GM13977 (cell line): ENCODE measurements at regions not wholly inside any gene's neighbourhood (a gene's known extent, or its start where the extent isn't known, plus 50 kb on each side); places are given as distances from the start of the nearest gene placed in this dataset.
"Not testable (repeated sequence)": the region's sequence is repeated elsewhere in the genome, so short reads cannot be mapped to it uniquely, and the experiment has no call there.

ENCODE experiments used
- DNase-seq: peaks from one replicate; pipeline ENCODE4 v3.0.0; 2012; ENCODE audit warnings: low spot score
- in situ Hi-C: fragments of 300-500 bp; cut with MboI; formaldehyde crosslinking; loops from one replicate; pipeline ENCODE4 v1.12.0; 2022; ENCODE audit warnings: low sequenced_read_pairs, low pct_unique_long_range_greater_than_20kb, mixed read lengths, inconsistent platforms; ENCODE audit not compliant: unreplicated experiment
- TF ChIP-seq, protein P1 (sequence below): IDR thresholded peaks from 2 replicates; pipeline ENCODE4 v1.5.1; 2012; ENCODE audit warnings: mild to moderate bottlenecking, control low read depth; ENCODE audit not compliant: insufficient read depth; ENCODE audit errors: extremely low read depth, missing control alignments

DNA sequence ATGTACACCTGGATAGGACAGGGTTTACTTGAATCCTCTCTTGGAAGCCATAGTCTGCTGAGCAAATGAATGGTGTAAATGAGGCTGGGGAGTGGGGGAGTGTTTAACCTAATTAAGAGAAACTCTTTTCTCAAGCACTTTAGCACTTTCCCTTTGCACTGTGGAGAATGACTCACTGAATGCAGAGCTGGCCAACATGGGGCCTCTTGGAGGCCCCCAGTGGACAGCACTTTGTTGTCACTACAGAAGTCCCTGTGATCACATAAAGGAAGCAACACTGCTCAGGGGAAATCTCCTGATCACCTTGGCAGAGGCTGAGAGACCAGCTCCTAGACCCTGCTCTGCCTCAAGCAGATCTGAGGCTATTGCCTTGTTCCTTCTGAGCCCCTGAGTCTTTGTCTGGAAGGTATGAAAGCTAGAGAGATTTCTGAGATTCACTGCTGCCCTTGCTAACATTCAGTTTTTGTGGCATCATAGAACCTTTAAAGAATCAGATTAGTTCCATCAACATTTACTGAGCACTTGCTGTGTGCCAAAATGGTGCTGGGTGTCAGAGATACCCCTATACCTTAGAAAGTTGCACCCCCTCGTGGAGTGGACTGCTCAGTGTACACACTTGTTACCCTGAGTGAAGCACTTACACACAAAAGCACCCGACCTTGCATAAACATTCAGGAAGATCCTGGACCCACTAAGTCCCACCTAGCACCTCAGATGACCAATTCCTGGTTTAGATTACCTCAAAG is 230.1 kb upstream of the CCL2 start:
- in situ Hi-C loops, result no loop called here
- TF ChIP-seq, protein P1, sequence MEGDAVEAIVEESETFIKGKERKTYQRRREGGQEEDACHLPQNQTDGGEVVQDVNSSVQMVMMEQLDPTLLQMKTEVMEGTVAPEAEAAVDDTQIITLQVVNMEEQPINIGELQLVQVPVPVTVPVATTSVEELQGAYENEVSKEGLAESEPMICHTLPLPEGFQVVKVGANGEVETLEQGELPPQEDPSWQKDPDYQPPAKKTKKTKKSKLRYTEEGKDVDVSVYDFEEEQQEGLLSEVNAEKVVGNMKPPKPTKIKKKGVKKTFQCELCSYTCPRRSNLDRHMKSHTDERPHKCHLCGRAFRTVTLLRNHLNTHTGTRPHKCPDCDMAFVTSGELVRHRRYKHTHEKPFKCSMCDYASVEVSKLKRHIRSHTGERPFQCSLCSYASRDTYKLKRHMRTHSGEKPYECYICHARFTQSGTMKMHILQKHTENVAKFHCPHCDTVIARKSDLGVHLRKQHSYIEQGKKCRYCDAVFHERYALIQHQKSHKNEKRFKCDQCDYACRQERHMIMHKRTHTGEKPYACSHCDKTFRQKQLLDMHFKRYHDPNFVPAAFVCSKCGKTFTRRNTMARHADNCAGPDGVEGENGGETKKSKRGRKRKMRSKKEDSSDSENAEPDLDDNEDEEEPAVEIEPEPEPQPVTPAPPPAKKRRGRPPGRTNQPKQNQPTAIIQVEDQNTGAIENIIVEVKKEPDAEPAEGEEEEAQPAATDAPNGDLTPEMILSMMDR, result no peak
- no peak for DNase-seq

DNA sequence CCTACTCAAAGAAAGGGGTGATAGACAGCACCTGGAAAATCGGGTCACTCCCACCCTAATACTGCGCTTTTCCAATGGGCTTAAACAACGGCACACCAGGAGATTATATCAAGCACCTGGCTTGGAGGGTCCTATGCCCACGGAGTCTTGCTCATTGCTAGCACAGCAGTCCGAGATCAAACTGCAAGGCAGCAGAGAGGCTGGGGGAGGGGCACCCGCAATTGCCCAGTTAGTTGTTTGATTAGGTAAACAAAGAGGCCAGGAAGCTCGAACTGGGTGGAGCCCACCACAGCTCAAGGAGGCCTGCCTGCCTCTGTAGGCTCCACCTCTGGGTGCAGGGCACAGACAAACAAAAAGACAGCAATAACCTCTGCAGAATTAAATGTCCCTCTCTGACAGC is 224.5 kb upstream of the CCL2 start:
- DNase-seq, in situ Hi-C loops: not testable (repeated sequence)

DNA sequence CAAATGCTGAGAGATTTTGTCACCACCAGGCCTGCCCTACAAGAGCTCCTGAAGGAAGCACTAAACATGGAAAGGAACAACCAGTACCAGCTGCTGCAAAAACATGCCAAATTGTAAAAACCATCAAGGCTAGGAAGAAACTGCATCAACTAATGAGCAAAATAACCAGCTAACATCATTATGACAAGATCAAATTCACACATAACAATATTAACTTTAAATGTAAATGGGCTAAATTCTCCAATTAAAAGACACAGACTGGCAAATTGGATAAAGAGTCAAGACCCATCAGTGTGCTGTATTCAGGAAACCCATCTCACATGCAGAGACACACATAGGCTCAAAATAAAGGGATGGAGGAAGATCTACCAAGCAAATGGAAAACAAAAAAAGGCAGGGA is 222.8 kb upstream of the CCL2 start:
- in situ Hi-C loops, DNase-seq: not testable (repeated sequence)

DNA sequence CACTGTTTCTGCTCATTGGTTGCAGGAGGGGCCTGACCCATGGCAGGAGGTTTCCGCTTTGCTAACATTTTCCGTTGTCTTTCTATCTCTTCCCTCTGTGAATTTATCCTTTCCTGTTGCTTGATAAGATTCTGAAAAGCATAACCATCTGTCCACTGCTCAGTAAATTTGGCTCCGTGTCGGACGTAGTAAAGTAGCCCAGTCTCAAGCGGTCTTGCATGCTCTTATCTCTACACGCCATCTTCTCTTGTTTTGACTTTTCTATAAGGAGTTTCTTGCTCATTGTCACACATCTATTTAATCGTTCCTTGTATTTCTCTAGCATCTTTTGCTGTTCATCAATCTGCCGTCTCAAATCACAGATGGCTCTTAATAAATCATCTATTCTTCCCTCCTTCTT is 216.3 kb upstream of the CCL2 start:
- in situ Hi-C loops, result not testable (repeated sequence)

DNA sequence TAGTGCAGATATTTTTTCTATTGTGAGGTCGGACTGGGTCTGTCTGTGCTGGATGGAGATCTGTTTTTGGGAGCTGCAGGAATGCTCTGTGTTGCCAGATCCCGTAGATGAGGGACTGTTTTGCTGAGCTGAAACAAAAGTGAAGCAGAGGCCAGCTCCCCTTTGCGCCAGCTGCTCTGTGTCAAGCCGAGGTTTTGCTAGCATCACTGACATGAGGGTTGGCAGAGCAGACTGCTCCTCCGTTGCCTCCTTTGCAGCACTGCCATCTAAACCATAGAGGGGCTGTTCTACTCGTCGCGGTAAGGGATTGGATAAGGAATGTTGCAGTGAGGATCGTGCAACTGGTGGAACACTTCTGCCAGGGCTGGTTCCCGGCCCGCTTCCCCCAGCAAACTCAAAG is 215.9 kb upstream of the CCL2 start:
- DNase-seq, in situ Hi-C loops: not testable (repeated sequence)

More for the DNA sequence above, 216.3 kb upstream of the CCL2 start:
- DNase-seq, result not testable (repeated sequence)

DNA sequence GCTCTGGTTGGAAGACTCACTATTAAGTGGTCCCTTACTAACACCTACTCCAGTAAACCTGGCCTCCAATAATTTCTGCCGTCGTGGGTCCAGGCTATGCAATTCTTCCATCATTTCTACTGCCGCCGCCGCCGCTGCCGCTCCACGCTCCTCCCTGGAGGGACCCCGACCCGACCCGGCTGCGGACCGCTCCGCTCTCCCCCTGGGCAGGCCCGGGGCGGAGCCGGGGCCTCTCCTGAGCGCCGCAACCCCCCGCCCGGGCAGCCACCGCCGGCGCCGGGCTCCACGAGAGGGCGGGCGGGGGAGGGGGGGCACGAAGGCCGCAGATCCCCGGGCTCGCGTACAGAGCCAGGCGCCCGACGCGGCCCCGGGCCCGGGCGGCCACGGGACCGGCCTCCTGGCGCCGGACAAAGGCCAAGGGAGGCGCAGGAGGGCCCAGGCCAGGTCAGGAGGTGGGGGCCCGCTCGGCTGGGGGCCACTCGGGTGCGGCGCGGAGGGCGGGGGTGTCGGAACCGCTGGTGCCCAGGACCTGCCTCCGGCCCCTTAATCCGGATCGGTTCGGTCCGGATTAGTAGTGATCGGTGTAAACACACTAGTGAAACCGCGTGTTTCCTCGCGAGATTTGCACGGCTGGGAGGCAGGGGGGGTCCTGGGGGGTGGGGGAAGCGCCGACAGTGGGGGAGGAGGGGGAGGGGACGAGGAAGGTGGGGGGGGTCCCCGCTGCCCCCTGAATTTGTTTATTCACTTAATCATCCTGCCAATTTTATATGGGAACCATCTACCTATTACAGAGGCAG is 215.1 kb upstream of the CCL2 start:
- in situ Hi-C loops, result not testable (repeated sequence)
- DNase-seq, result peak; percentile 44

DNA sequence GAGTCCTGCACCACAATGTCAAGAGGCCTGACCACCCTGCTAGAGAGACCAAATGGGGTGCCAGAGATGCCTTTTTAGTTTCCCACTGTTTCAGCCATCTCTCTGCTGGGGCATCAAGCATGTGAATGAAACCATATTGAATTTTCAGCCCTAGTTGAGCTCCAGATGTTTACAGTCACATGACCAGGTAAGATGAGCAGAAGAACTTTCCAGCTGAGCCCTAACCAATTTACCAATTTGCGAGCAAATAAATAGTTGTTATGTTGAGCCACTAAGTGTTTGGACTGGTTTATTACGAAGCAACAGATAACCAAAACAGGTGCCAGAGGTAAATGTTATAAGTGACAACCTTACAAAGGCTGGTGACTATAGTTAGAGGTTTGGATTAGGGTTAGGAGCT is 209.1 kb upstream of the CCL2 start:
- in situ Hi-C loops, result no loop called here
- TF ChIP-seq, protein P1, result no peak
- no peak for DNase-seq

DNA sequence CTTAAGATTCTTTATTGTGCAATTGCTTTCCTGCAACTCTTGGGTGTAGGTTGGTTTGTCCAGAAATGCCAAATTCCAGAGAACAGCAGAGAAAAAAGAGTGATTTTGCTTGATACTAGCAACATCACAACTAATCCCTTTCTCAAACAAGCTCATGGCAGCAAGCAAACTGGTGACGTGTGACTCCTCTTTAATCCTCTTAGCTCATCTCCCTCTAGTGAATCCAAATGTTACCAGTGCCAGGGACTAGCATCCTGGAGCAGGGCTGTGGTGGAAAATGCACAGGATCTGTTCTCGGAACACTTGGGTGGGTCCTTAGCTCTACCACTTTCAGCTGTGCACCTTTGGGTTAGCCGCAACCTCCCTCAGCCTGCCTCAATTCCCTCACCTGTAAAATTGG is 204.0 kb upstream of the CCL2 start:
- DNase-seq, result no peak
- in situ Hi-C loops, result no loop called here
- TF ChIP-seq, protein P1, result no peak

DNA sequence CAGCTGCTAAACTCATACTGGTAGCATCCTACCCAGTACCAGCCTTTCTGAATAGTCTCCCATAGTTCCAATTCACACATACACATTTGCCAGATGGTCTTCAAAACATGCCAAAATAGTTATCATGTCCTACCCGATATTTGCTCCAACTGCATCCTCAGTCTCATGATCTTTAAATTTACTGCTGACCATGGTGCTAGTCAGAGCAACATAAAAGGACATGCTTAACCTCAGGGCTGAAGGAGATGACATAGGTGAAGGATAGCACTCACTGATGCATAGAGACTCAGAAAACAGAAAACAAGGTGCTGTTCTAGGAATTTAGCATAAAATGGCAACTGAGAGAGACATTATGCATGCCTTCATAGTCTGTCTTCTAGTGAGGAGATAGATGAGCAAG is 200.6 kb upstream of the CCL2 start:
- in situ Hi-C loops, result no loop called here
- TF ChIP-seq, protein P1, result no peak
- no peak for DNase-seq
